ENCODE measurements at regions not wholly inside any gene's neighbourhood (a gene's known extent, or its start where the extent isn't known, plus 50 kb on each side); places are given as distances from the start of the nearest gene placed in this dataset.

DNA sequence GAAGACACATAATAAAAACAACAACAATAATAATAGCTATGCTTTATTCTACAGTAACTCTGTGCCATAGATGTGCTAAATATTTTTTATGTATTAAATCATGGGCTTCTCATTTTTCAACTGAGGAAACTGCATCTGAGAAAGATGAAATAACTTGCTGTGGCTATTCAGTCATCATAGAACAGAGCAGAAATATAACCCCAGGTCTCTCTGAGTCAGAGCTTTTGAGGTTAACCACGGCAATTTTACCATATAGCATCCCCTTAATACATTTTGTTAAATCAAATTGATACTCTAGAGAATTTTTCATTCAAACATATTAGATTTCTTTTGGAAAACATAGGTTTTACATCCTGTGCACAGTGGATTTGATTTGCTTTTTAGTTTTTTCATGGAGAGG is 586.6 kb upstream of the KLHL29 start:
- TF ChIP-seq PAX5 (IDR thresholded peaks at IDR 0.05; ENCODE audit: insufficient read depth, low read length, severe bottlenecking) = no peak
- TF ChIP-seq SPI1 (IDR thresholded peaks at IDR 0.05; ENCODE audit: low read depth, low read length) = no peak
- TF ChIP-seq POLR2A (IDR thresholded peaks at IDR 0.05; ENCODE audit: low read depth, low read length) = no peak
- no peak for TF ChIP-seq POLR2AphosphoS5 (IDR thresholded peaks at IDR 0.05; ENCODE audit: low read depth, low read length)
- no peak for TF ChIP-seq POU2F2 (IDR thresholded peaks at IDR 0.05; ENCODE audit: low read depth, low read length)
- no peak for TF ChIP-seq TAF1 (IDR thresholded peaks at IDR 0.05; ENCODE audit: low read depth, low read length)
- no peak for DNase-seq (ENCODE audit: insufficient read length, low spot score)
- no peak for FAIRE-seq

DNA sequence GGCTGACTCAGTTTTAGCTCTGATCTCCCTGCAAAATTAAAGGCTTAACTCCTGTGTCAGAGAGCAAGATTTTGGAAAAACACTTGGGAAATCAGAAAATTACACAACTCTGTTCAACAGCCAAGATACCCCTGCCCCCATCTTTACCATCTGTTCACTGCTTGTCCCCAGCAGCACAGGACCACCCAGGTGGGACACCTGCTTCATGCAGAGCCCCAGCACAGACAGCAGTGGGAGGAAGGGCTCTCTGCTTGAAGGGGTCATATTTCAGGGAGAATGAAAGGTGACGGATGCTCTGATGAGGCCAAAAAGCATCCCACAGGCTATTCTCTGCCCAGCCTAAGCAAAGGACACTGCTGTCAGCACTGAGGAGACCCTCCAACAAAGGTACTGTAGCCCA is 584.6 kb upstream of the KLHL29 start:
- no peak for TF ChIP-seq TAF1 (IDR thresholded peaks at IDR 0.05; ENCODE audit: low read depth, low read length)
- TF ChIP-seq POLR2A (IDR thresholded peaks at IDR 0.05; ENCODE audit: low read depth, low read length) = no peak
- TF ChIP-seq POU2F2 (IDR thresholded peaks at IDR 0.05; ENCODE audit: low read depth, low read length) = no peak
- TF ChIP-seq POLR2AphosphoS5 (IDR thresholded peaks at IDR 0.05; ENCODE audit: low read depth, low read length) = no peak
- TF ChIP-seq SPI1 (IDR thresholded peaks at IDR 0.05; ENCODE audit: low read depth, low read length) = no peak
- no peak for TF ChIP-seq PAX5 (IDR thresholded peaks at IDR 0.05; ENCODE audit: insufficient read depth, low read length, severe bottlenecking)
- DNase-seq (ENCODE audit: insufficient read length, low spot score) (no peak), FAIRE-seq (no peak)

DNA sequence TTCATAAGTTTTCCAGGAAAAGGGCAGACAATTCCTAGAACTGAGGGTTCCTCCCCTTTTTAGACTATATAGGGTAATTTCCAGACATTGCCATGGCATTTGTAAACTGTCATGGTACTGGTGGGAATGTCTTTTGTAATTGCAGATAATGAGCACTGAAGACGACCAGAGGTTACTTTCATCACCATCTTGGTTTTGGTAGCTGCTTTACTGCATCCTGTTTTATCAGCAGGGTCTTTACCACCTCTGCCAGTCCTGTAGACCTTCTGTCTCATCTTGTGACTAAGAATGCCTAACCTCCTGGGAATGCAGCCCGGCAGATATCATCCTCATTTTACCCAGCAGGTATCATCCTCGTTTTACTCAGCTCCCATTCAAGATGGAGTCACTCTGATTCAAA is 583.9 kb upstream of the KLHL29 start:
- TF ChIP-seq PAX5 (IDR thresholded peaks at IDR 0.05; ENCODE audit: insufficient read depth, low read length, severe bottlenecking) (no peak), POLR2AphosphoS5 (IDR thresholded peaks at IDR 0.05; ENCODE audit: low read depth, low read length) (no peak), SPI1 (IDR thresholded peaks at IDR 0.05; ENCODE audit: low read depth, low read length) (no peak), TAF1 (IDR thresholded peaks at IDR 0.05; ENCODE audit: low read depth, low read length) (no peak), POLR2A (IDR thresholded peaks at IDR 0.05; ENCODE audit: low read depth, low read length) (no peak), POU2F2 (IDR thresholded peaks at IDR 0.05; ENCODE audit: low read depth, low read length) (no peak)
- DNase-seq (ENCODE audit: insufficient read length, low spot score) (no peak), FAIRE-seq (no peak)

- DNase-seq (ENCODE audit: insufficient read length, low spot score) (no peak), FAIRE-seq (no peak)
- no peak for TF ChIP-seq PAX5 (IDR thresholded peaks at IDR 0.05; ENCODE audit: insufficient read depth, low read length, severe bottlenecking)
- no peak for TF ChIP-seq POLR2A (IDR thresholded peaks at IDR 0.05; ENCODE audit: low read depth, low read length)
- TF ChIP-seq TAF1 (IDR thresholded peaks at IDR 0.05; ENCODE audit: low read depth, low read length) = no peak
- TF ChIP-seq POU2F2 (IDR thresholded peaks at IDR 0.05; ENCODE audit: low read depth, low read length) = no peak
- TF ChIP-seq POLR2AphosphoS5 (IDR thresholded peaks at IDR 0.05; ENCODE audit: low read depth, low read length) = no peak
- no peak for TF ChIP-seq SPI1 (IDR thresholded peaks at IDR 0.05; ENCODE audit: low read depth, low read length)
These were observed 583.0 kb upstream of the KLHL29 start for GRCh38 chr2:22801970-22802369.

DNA sequence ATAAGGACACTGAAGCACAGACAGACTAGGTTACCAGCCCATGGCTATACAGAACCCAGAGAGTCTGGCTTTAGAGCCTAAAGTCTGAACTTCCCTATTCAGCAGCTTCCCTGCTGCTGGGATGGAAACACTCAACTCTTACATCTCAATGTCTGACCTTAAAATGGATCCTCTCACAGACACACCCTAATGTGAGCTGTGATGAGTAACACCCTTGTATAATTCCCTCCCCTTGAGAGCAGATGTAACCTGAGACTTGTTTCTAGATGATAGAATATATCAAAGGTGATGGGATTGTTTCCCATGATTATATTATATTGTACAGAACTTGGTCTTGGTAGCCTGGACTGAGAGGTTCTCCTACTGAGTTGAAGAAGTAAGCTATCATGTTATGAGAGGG is 577.1 kb upstream of the KLHL29 start:
- no peak for FAIRE-seq
- DNase-seq (ENCODE audit: insufficient read length, low spot score) = no peak
- TF ChIP-seq TAF1 (IDR thresholded peaks at IDR 0.05; ENCODE audit: low read depth, low read length) (no peak), POLR2AphosphoS5 (IDR thresholded peaks at IDR 0.05; ENCODE audit: low read depth, low read length) (no peak), POU2F2 (IDR thresholded peaks at IDR 0.05; ENCODE audit: low read depth, low read length) (no peak), PAX5 (IDR thresholded peaks at IDR 0.05; ENCODE audit: insufficient read depth, low read length, severe bottlenecking) (no peak), SPI1 (IDR thresholded peaks at IDR 0.05; ENCODE audit: low read depth, low read length) (no peak), POLR2A (IDR thresholded peaks at IDR 0.05; ENCODE audit: low read depth, low read length) (no peak)

GRCh38 chr2:22810602-22811001 is 574.4 kb upstream of the KLHL29 start:
- FAIRE-seq (no peak), DNase-seq (ENCODE audit: insufficient read length, low spot score) (no peak)
- TF ChIP-seq POU2F2 (IDR thresholded peaks at IDR 0.05; ENCODE audit: low read depth, low read length) = no peak
- TF ChIP-seq POLR2A (IDR thresholded peaks at IDR 0.05; ENCODE audit: low read depth, low read length) = no peak
- no peak for TF ChIP-seq POLR2AphosphoS5 (IDR thresholded peaks at IDR 0.05; ENCODE audit: low read depth, low read length)
- no peak for TF ChIP-seq PAX5 (IDR thresholded peaks at IDR 0.05; ENCODE audit: insufficient read depth, low read length, severe bottlenecking)
- TF ChIP-seq TAF1 (IDR thresholded peaks at IDR 0.05; ENCODE audit: low read depth, low read length) = no peak
- no peak for TF ChIP-seq SPI1 (IDR thresholded peaks at IDR 0.05; ENCODE audit: low read depth, low read length)

- no peak for FAIRE-seq
- no peak for DNase-seq (ENCODE audit: insufficient read length, low spot score)
- TF ChIP-seq POLR2AphosphoS5 (IDR thresholded peaks at IDR 0.05; ENCODE audit: low read depth, low read length) (no peak), TAF1 (IDR thresholded peaks at IDR 0.05; ENCODE audit: low read depth, low read length) (no peak), SPI1 (IDR thresholded peaks at IDR 0.05; ENCODE audit: low read depth, low read length) (no peak), POLR2A (IDR thresholded peaks at IDR 0.05; ENCODE audit: low read depth, low read length) (no peak)
These were observed 572.8 kb upstream of the KLHL29 start for GRCh38 chr2:22812065-22812680.

DNA sequence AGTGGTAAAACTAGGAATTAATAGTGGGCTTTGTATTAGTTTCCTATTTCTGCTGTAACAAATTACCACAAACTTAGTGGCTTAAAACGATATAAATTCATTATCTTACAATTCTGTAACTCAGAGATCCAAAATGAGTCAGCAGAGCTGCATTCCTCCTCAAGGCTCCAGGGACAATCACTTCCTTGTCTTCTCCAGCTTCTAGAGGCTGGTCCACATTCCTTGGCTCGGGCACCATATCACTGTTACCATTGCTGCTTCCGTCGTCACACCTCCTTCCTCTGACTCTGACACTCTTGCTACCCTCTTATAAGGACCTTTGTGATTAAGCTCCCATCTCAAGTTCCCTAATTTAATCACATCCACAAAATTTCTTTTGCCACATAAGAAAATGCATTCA is 567.8 kb upstream of the KLHL29 start:
- no peak for DNase-seq (ENCODE audit: insufficient read length, low spot score)
- TF ChIP-seq POU2F2 (IDR thresholded peaks at IDR 0.05; ENCODE audit: low read depth, low read length) (no peak), TAF1 (IDR thresholded peaks at IDR 0.05; ENCODE audit: low read depth, low read length) (no peak)
- no peak for FAIRE-seq

DNA sequence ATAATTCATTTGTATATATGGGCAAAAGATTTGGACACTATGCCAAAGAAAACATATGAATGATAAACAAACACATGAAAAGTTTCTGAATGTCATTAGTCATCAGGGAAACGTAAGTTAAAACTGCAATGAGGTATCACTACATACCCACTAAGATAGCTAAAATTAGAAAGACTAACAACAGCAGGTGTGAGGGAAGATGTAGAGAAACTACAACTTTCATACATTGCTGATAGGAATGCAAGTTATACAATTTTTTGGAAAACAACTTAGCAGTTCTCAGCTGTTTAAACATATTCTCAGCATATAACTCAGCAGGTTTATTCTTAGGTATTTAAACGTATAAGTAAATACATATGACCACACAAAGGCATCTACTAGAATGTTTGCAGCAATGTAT is 563.5 kb upstream of the KLHL29 start:
- DNase-seq (ENCODE audit: insufficient read length, low spot score) (no peak), FAIRE-seq (no peak)
- TF ChIP-seq TAF1 (IDR thresholded peaks at IDR 0.05; ENCODE audit: low read depth, low read length) = no peak
- no peak for TF ChIP-seq PAX5 (IDR thresholded peaks at IDR 0.05; ENCODE audit: insufficient read depth, low read length, severe bottlenecking)
- no peak for TF ChIP-seq POLR2A (IDR thresholded peaks at IDR 0.05; ENCODE audit: low read depth, low read length)
- TF ChIP-seq POLR2AphosphoS5 (IDR thresholded peaks at IDR 0.05; ENCODE audit: low read depth, low read length) = no peak
- no peak for TF ChIP-seq POU2F2 (IDR thresholded peaks at IDR 0.05; ENCODE audit: low read depth, low read length)
- no peak for TF ChIP-seq SPI1 (IDR thresholded peaks at IDR 0.05; ENCODE audit: low read depth, low read length)

DNA sequence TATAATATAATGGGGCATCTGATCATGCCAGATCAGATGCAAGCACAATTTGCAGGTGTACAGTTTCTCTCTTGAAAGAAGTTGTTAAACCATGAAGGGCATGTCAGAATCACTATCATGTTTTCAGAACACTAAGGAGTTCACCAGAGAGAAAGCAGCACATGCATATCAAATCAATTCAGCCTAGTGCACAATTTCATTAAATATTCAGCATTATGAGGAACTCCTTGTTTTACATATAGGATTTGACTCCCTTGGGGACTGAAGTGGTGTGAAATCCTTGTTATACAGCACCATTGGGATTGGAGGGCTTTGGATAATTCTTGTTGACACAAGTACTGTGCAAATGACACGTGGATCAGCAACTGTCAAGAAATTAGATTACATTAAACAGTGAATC is 562.1 kb upstream of the KLHL29 start:
- TF ChIP-seq SPI1 (IDR thresholded peaks at IDR 0.05; ENCODE audit: low read depth, low read length) = no peak
- TF ChIP-seq POLR2AphosphoS5 (IDR thresholded peaks at IDR 0.05; ENCODE audit: low read depth, low read length) = no peak
- no peak for TF ChIP-seq TAF1 (IDR thresholded peaks at IDR 0.05; ENCODE audit: low read depth, low read length)
- TF ChIP-seq POU2F2 (IDR thresholded peaks at IDR 0.05; ENCODE audit: low read depth, low read length) = no peak
- no peak for TF ChIP-seq POLR2A (IDR thresholded peaks at IDR 0.05; ENCODE audit: low read depth, low read length)
- TF ChIP-seq PAX5 (IDR thresholded peaks at IDR 0.05; ENCODE audit: insufficient read depth, low read length, severe bottlenecking) = no peak
- FAIRE-seq = no peak
- no peak for DNase-seq (ENCODE audit: insufficient read length, low spot score)
